ENCODE measurements at regions not wholly inside any gene's neighbourhood (a gene's known extent, or its start where the extent isn't known, plus 50 kb on each side); places are given as distances from the start of the nearest gene placed in this dataset.

GRCh38 chr1:118303534-118303933 lies 118.5 kb upstream of the SPAG17 start:
- no peak for DNase-seq (ENCODE audit: low read depth)
- no peak overlapping the region for H3K4me3 ChIP-seq (ENCODE audit: low read length)
- no peak for TF ChIP-seq CTCF (IDR thresholded peaks at IDR 0.05; ENCODE audit: insufficient read depth, low read depth, low read length, missing control alignments)

GRCh38 chr1:118303064-118303463 lies 118.0 kb upstream of the SPAG17 start:
- TF ChIP-seq CTCF (IDR thresholded peaks at IDR 0.05; ENCODE audit: insufficient read depth, low read depth, low read length, missing control alignments): no peak
- DNase-seq (ENCODE audit: low read depth): no peak

GRCh38 chr1:118302145-118302544 lies 117.1 kb upstream of the SPAG17 start:
- TF ChIP-seq CTCF (IDR thresholded peaks at IDR 0.05; ENCODE audit: insufficient read depth, low read depth, low read length, missing control alignments): no peak
- no peak overlapping the region for H3K4me3 ChIP-seq (ENCODE audit: low read length)
- no peak for DNase-seq (ENCODE audit: low read depth)

More at GRCh38 chr1:118303064-118303463, 118.0 kb upstream of the SPAG17 start:
- H3K4me3 ChIP-seq (ENCODE audit: low read length): no peak overlapping the region

- TF ChIP-seq CTCF (IDR thresholded peaks at IDR 0.05; ENCODE audit: insufficient read depth, low read depth, low read length, missing control alignments): no peak
- DNase-seq (ENCODE audit: low read depth): no peak
Measured at GRCh38 chr1:118300808-118301207, 115.8 kb upstream of the SPAG17 start.

GRCh38 chr1:118298397-118298796 lies 113.4 kb upstream of the SPAG17 start:
- DNase-seq (ENCODE audit: low read depth): no peak
- no peak overlapping the region for H3K4me3 ChIP-seq (ENCODE audit: low read length)
- TF ChIP-seq CTCF (IDR thresholded peaks at IDR 0.05; ENCODE audit: insufficient read depth, low read depth, low read length, missing control alignments): no peak

More at GRCh38 chr1:118300808-118301207, 115.8 kb upstream of the SPAG17 start:
- no peak overlapping the region for H3K4me3 ChIP-seq (ENCODE audit: low read length)

- DNase-seq (ENCODE audit: low read depth): no peak
- no peak overlapping the region for H3K4me3 ChIP-seq (ENCODE audit: low read length)
- TF ChIP-seq CTCF (IDR thresholded peaks at IDR 0.05; ENCODE audit: insufficient read depth, low read depth, low read length, missing control alignments): no peak
Measured at GRCh38 chr1:118297521-118297920, 112.5 kb upstream of the SPAG17 start.

- DNase-seq (ENCODE audit: low read depth): no peak
- H3K4me3 ChIP-seq (ENCODE audit: low read length): no peak overlapping the region
- no peak for TF ChIP-seq CTCF (IDR thresholded peaks at IDR 0.05; ENCODE audit: insufficient read depth, low read depth, low read length, missing control alignments)
Measured at GRCh38 chr1:118294875-118295642, 110.0 kb upstream of the SPAG17 start.
